ENCODE measurements at regions not wholly inside any gene's neighbourhood (a gene's known extent, or its start where the extent isn't known, plus 50 kb on each side); places are given as distances from the start of the nearest gene placed in this dataset.

DNA sequence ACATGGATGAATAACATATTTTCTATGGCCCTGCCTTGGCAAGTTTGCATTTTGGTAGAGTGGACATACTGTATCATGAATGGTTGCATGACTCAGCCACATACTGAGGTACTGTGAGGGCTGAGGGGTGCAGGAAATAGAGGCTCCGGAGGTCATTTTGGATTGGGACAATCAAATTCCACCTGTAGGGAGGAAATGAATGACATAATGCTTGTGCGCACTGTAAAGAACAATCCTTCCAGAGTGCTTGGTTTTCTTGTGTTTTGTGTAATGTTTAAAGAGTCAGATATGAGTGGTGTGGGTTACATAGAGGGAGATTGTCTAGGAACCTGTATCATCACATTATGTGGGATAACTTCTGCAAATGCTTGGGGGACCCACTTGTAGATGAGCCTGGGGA lies 329.9 kb upstream of the PROX1 start:
- intact Hi-C loops (cut with micrococcal nuclease) = no loop called here
- no peaks in the 10 kb centered on the region for H3K4me1 Mint-ChIP-seq (ENCODE audit: low read depth)
- no peaks in the 10 kb centered on the region for H3K27me3 Mint-ChIP-seq (ENCODE audit: low read depth)
- no peaks in the 10 kb centered on the region for H3K9me3 Mint-ChIP-seq
- no peaks in the 10 kb centered on the region for H3K36me3 Mint-ChIP-seq (ENCODE audit: low read depth)
- DNase-seq = no peak
- no peak overlapping the region for H3K27ac Mint-ChIP-seq
- CTCF ChIA-PET = no interaction called here
- H3K4me3 Mint-ChIP-seq = no peak overlapping the region

DNA sequence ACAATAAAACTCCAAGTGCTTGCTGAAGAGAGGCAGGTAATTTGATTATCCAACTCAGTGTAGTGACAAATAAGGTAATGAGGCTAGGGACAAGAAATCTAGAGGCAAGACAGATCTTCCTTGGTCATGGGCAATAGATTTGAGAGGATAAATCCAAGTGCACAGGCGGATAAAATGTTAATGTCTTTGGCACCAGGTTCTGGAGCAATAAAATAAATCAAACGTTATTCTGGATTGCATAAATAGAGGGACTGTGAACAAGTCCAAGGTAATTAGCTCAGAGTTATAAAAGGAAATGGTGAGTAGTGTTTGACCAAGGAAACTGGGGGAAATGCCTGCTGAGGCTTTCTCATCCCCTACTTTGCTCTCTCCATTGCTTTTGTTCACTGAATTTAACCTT lies 329.3 kb upstream of the PROX1 start:
- H3K4me1 Mint-ChIP-seq (ENCODE audit: low read depth) = no peaks in the 10 kb centered on the region
- DNase-seq = no peak
- no peaks in the 10 kb centered on the region for H3K36me3 Mint-ChIP-seq (ENCODE audit: low read depth)
- no peaks in the 10 kb centered on the region for H3K9me3 Mint-ChIP-seq
- no peak overlapping the region for H3K4me3 Mint-ChIP-seq
- no peaks in the 10 kb centered on the region for H3K27me3 Mint-ChIP-seq (ENCODE audit: low read depth)
- intact Hi-C loops (cut with micrococcal nuclease) = no loop called here
- CTCF ChIA-PET = no interaction called here
- no peak overlapping the region for H3K27ac Mint-ChIP-seq

DNA sequence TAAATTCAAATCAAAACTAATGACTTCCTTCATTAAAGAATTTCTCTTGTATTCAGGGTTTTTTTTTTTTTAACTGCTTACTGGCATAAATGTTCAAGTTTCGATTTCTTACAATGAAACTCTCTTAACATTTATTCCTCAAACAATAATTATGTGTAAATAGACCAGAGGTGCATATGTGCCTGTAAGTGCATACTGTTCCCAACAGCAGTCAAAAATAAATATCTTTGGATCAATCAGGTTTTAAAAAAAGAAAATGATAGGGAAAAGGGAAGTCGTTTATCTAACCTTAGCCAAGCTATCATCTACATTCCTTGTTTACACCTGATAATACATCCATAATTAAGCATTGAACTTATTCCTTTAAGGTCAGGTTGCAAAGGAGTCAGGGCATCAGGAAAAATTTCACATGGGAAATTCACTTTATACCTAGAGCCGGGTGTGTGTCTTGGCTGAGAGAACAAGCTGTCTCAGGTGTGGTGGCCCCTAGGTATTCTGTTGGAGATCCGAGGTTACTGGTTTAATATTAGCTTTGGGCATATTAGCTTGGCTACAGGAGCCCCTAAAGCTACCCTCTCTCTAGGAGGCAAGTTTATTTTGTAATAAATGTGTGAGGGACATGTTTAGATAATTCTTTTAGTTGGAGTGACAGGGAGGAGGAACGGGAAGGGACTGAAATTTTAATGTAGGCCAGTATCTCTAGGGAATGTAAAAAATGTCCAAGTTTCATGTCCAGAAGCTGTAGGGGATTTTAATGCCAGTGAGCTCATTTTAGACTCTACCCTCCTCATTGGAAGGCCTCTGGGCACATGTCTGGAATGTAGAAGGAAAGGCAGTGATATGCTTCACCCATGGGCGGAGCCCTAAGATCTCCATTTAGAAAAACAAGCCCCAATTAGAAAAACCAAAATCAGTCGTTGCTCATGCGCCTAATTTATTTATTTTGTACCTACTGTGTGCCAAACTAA lies 327.9 kb upstream of the PROX1 start:
- CTCF ChIA-PET = no interaction called here
- intact Hi-C loops (cut with micrococcal nuclease) = no loop called here

DNA sequence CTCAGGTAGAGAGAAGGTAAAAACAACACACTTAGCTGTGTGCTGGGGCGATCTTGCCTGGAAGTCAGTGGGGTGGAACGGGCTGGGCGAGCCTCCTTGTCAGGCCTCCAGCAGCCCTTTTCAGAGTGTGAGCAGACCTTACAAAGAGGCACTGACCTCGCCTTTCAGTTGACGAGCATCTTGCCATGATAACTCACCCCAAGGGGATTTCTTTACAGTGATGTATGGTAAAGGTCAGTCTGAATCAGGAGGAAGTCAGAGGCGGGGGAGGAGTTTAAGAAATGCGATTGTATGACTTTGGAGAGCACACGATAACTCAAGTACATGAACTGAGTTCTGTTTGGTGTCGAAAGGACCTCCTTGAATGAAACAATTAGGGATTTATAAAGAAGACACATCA lies 326.5 kb upstream of the PROX1 start:
- Mint-ChIP-seq H3K4me1 (ENCODE audit: low read depth) (no peaks in the 10 kb centered on the region), H3K27me3 (ENCODE audit: low read depth) (no peaks in the 10 kb centered on the region), H3K36me3 (ENCODE audit: low read depth) (no peaks in the 10 kb centered on the region), H3K9me3 (no peaks in the 10 kb centered on the region), H3K4me3 (no peak overlapping the region), H3K27ac (no peak overlapping the region)
- intact Hi-C loops (cut with micrococcal nuclease) = no loop called here
- CTCF ChIA-PET = no interaction called here
- no peak for DNase-seq

More for the DNA sequence above, 327.9 kb upstream of the PROX1 start:
- Mint-ChIP-seq H3K36me3 (ENCODE audit: low read depth) (no peaks in the 10 kb centered on the region), H3K27ac (no peak overlapping the region), H3K27me3 (ENCODE audit: low read depth) (no peaks in the 10 kb centered on the region), H3K4me1 (ENCODE audit: low read depth) (no peaks in the 10 kb centered on the region), H3K9me3 (no peaks in the 10 kb centered on the region), H3K4me3 (no peak overlapping the region)
- no peak for DNase-seq

DNA sequence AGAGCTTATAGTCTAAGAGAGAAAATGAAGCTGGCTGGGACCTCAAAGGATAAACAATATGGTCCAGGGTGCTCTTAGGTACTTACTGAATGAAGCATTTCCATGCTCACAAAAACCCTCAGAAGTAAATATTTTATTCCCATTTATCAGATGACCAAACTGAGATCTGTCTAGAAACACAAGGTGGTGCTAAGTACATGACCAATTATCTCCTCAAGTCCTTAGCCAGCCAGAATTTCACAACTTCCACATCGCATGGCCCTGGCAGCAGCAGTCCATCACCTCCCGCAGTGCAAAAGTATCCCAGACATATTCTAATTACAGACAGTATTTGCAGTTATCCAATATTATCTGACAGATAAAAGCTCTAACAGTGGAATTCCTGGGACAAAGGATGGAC lies 321.7 kb upstream of the PROX1 start:
- CTCF ChIA-PET = interaction anchor here (0.6 to 1.1 kb wide), 2 partner anchors 335 to 816 kb away, joined by 3 read pairs; no protein-coding TSS in a partner anchor
- H3K9me3 Mint-ChIP-seq = no peaks in the 10 kb centered on the region
- H3K4me3 Mint-ChIP-seq = no peak overlapping the region
- intact Hi-C loops (cut with micrococcal nuclease) = no loop called here
- no peak for DNase-seq
- H3K4me1 Mint-ChIP-seq (ENCODE audit: low read depth) = peaks cover 11% of the 10 kb centered on the region
- no peak overlapping the region for H3K27ac Mint-ChIP-seq
- no peaks in the 10 kb centered on the region for H3K27me3 Mint-ChIP-seq (ENCODE audit: low read depth)
- H3K36me3 Mint-ChIP-seq (ENCODE audit: low read depth) = no peaks in the 10 kb centered on the region

DNA sequence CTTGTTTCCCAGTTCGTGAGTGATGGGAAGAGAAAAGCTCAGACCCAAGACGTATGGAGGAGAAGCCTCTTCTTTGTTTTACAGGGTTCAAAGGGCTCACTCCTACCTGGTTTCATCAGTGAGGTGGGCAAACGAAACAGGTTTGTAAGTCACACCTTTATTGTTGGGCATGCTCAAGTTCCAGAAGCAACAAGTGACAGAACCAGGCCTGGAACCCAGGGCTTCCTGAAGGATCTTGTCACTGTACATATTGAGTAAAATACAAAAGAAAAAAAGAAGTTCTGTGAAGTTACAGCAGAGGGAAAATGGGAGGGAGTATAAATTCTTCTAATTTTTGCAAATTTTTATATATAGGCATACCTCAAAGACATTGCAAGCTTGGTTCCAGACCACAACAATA lies 320.9 kb upstream of the PROX1 start:
- Mint-ChIP-seq H3K36me3 (ENCODE audit: low read depth) (no peaks in the 10 kb centered on the region), H3K27me3 (ENCODE audit: low read depth) (no peaks in the 10 kb centered on the region), H3K9me3 (no peaks in the 10 kb centered on the region), H3K4me3 (no peak overlapping the region), H3K4me1 (ENCODE audit: low read depth) (peaks cover 11% of the 10 kb centered on the region), H3K27ac (no peak overlapping the region)
- DNase-seq = no peak
- CTCF ChIA-PET = interaction anchor here (1.1 kb wide), 1 partner anchor 334 kb away, joined by 3 read pairs; no protein-coding TSS in a partner anchor
- intact Hi-C loops (cut with micrococcal nuclease) = no loop called here

DNA sequence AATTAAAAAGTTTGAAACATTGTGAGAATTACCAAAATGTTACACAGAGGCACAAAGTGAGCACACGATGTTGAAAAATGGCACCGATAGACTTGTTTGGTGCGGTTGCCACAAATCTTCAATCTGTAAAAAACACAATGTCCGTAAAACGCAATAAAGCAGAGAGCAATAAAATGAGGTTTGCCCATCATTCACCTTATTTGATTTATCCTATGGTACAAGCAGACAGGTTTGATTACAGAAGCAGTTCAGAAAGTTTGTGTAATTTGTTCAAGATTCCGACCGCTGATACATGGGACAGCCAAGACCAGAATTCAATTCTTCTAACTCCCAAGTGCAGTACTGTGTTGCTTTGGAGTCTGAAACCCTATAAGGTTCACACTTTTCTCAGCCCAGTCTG lies 318.3 kb upstream of the PROX1 start:
- no peak overlapping the region for H3K4me3 Mint-ChIP-seq
- no peaks in the 10 kb centered on the region for H3K27me3 Mint-ChIP-seq (ENCODE audit: low read depth)
- no peaks in the 10 kb centered on the region for H3K9me3 Mint-ChIP-seq
- CTCF ChIA-PET = no interaction called here
- no peak overlapping the region for H3K27ac Mint-ChIP-seq
- DNase-seq = no peak
- intact Hi-C loops (cut with micrococcal nuclease) = no loop called here
- H3K36me3 Mint-ChIP-seq (ENCODE audit: low read depth) = no peaks in the 10 kb centered on the region
- H3K4me1 Mint-ChIP-seq (ENCODE audit: low read depth) = peaks cover 14% of the 10 kb centered on the region

DNA sequence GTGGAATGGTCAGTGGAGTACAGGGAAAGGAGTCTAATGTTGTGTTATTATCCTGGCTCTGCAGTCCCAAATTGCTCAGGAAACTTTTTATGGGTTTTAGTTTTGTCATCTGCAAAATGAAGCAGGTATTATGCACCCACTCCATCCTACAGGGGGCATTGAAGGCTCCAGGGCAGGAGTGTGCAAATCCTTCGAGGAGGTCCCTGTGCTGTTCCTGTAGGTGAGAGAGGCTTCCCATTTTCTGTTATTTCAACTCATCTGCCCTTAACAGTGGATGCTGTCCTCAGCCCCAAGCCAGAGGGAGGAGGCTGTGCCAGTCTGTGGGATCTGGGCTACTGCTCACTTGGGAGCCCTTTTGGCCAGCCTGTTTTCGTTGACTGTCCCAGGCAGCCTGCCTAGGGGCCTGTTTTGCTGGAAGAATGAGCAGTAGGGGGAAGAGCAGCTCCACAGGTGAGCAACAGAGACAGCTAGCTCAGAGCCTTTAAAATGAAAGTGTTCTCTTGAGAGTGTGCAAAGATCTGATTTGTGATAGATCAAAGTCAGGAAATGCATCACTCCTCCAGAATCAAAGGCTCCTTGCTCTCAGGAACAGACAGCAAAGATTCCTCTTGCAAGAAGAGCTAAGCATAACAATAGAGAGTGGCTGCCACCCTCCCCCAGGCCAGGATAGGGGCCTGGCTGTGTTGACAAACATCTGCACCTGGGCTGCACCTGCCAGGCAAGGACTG lies 317.6 kb upstream of the PROX1 start:
- no peak overlapping the region for H3K4me3 Mint-ChIP-seq
- CTCF ChIA-PET = interaction anchor here (1.1 kb wide), 1 partner anchor 450 kb away, joined by 3 read pairs; no protein-coding TSS in a partner anchor
- peaks cover 4% of the 10 kb centered on the region for H3K9me3 Mint-ChIP-seq
- intact Hi-C loops (cut with micrococcal nuclease) = loop anchor here (1.0 to 5.0 kb wide), 6 partner anchors 92 to 658 kb away; partner anchors contain the start of gene PROX1
- no peaks in the 10 kb centered on the region for H3K27me3 Mint-ChIP-seq (ENCODE audit: low read depth)
- no peaks in the 10 kb centered on the region for H3K36me3 Mint-ChIP-seq (ENCODE audit: low read depth)
- H3K27ac Mint-ChIP-seq = no peak overlapping the region
- DNase-seq = peak; percentile 49
- peaks cover 14% of the 10 kb centered on the region for H3K4me1 Mint-ChIP-seq (ENCODE audit: low read depth)

DNA sequence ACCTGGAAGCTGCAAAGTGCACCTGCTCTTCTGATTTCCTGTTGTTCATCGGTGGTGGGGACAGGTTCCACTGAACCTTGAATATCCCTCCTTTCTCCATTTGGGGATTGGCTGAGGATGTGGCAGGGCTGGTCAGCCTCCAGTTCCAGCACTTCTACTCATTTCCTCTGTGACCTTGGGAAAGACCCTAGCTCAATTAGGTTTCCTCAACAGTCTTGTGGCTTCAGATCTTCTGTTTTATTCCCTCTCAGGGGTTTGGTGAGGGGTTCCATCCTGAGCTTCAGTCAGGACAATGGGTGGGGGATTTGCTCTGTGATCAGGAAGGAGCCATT lies 317.1 kb upstream of the PROX1 start:
- no peak overlapping the region for H3K4me3 Mint-ChIP-seq

DNA sequence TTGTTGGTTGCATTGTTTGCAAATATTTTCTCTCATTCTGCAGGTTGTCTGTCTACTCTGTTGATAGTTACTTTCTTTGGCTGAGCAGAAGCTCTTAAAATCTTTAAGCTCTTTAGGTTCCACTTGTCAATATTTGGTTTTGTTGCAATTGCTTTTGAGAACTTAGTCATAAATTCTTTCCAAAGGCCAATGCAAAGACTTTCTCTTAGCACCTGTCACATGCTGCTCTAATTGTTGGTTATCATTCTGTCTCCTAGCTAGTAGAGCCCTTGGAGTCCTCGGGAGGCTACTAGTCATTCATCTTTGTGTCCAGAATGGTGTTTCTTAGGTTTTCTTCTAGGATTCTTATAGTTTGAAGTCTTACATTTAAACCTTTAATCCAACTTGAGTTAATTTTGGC lies 312.7 kb upstream of the PROX1 start:
- H3K4me1 Mint-ChIP-seq (ENCODE audit: low read depth) = peaks cover 12% of the 10 kb centered on the region
- no peaks in the 10 kb centered on the region for H3K27me3 Mint-ChIP-seq (ENCODE audit: low read depth)
- intact Hi-C loops (cut with micrococcal nuclease) = no loop called here
- H3K36me3 Mint-ChIP-seq (ENCODE audit: low read depth) = no peaks in the 10 kb centered on the region
- H3K9me3 Mint-ChIP-seq = peaks cover 5% of the 10 kb centered on the region
- CTCF ChIA-PET = no interaction called here
- H3K4me3 Mint-ChIP-seq = no peak overlapping the region
- no peak for DNase-seq
- no peak overlapping the region for H3K27ac Mint-ChIP-seq

More for the DNA sequence above, 317.1 kb upstream of the PROX1 start:
- Mint-ChIP-seq H3K27ac (no peak overlapping the region), H3K9me3 (peaks cover 5% of the 10 kb centered on the region), H3K4me1 (ENCODE audit: low read depth) (peaks cover 14% of the 10 kb centered on the region), H3K36me3 (ENCODE audit: low read depth) (no peaks in the 10 kb centered on the region), H3K27me3 (ENCODE audit: low read depth) (no peaks in the 10 kb centered on the region)
- CTCF ChIA-PET = interaction anchor here (1.1 kb wide), 1 partner anchor 450 kb away, joined by 3 read pairs; no protein-coding TSS in a partner anchor
- intact Hi-C loops (cut with micrococcal nuclease) = loop anchor here (1.0 to 5.0 kb wide), 6 partner anchors 92 to 658 kb away; partner anchors contain the start of gene PROX1
- no peak for DNase-seq

DNA sequence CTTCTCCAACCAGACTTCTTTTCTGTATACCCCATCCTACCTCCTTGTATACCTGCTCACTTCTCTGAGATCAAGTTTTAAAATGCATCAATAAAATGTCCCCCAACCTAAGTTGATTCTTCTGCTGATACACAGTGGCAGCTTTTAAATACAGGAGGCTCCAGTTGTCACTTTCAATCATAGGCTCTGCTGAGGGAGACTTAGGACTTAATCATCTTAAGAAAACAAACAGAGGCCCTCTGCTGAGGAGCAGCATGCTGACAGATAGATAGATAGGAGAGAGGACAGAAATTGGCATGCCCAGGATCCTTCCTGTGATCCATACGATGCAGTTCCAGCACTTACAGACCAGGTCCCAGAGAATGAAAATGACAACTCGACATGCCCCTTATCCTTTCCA lies 311.0 kb upstream of the PROX1 start:
- H3K4me3 Mint-ChIP-seq = no peak overlapping the region
- no peaks in the 10 kb centered on the region for H3K36me3 Mint-ChIP-seq (ENCODE audit: low read depth)
- CTCF ChIA-PET = no interaction called here
- peaks cover 4% of the 10 kb centered on the region for H3K4me1 Mint-ChIP-seq (ENCODE audit: low read depth)
- H3K27ac Mint-ChIP-seq = no peak overlapping the region
- H3K9me3 Mint-ChIP-seq = peaks cover 5% of the 10 kb centered on the region
- no peak for DNase-seq
- H3K27me3 Mint-ChIP-seq (ENCODE audit: low read depth) = no peaks in the 10 kb centered on the region
- intact Hi-C loops (cut with micrococcal nuclease) = no loop called here

DNA sequence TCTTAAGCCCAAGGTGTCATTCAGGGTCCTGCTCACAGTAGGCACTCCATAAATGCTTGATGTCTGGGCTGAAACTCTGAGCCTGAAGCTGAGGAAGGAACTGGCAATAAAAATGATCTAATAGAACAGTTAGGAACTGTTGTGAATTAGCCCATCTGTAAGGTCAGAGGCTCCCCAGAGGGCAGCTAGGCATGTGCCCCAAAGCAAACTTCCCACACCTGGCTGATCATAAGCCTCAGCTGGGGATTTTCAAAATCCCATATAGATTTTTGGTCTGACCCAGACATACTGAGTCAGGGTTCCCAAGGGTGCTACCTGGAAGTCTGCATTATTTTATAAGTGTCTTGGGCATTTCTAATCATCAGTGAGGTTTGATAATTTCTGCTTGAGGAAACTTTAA lies 309.4 kb upstream of the PROX1 start:
- Mint-ChIP-seq H3K27ac (no peak overlapping the region), H3K4me3 (no peak overlapping the region), H3K36me3 (ENCODE audit: low read depth) (no peaks in the 10 kb centered on the region), H3K27me3 (ENCODE audit: low read depth) (no peaks in the 10 kb centered on the region), H3K9me3 (peaks cover 5% of the 10 kb centered on the region), H3K4me1 (ENCODE audit: low read depth) (no peaks in the 10 kb centered on the region)
- intact Hi-C loops (cut with micrococcal nuclease) = no loop called here
- CTCF ChIA-PET = no interaction called here
- no peak for DNase-seq
